Ascending aorta (tissue), 2 donors: ENCODE measurements at regions not wholly inside any gene's neighbourhood (a gene's known extent, or its start where the extent isn't known, plus 50 kb on each side); places are given as distances from the start of the nearest gene placed in this dataset.

Source experiments
- DNase-seq, 2 donors: peaks; one replicate each; pipeline ENCODE4 v3.0.0-alpha.2; 2019; ENCODE audit warnings: low spot score in 2 of 2
- H3K27ac ChIP-seq, 2 donors: fragments of 200-600 bp; sonication (generic); one replicate each; pipeline ENCODE4 v1.5.1; 2016 to 2017; ENCODE audit warnings: mild to moderate bottlenecking in 1 of 2
- H3K27me3 ChIP-seq: fragments of 200-600 bp; sonication (generic); one replicate; pipeline ENCODE4 v1.5.1; 2017
- H3K36me3 ChIP-seq, 2 donors: fragments of 200-600 bp; sonication (generic); one replicate each; pipeline ENCODE4 v1.5.1; 2016
- H3K4me1 ChIP-seq, 2 donors: fragments of 200-600 bp; sonication (generic); one replicate each; pipeline ENCODE4 v1.5.1; 2016 to 2017; ENCODE audit warnings: mild to moderate bottlenecking in 1 of 2
- H3K4me3 ChIP-seq, 2 donors: fragments of 200-600 bp; sonication (generic); one replicate each; pipeline ENCODE4 v1.5.1; 2016 to 2017; ENCODE audit warnings: mild to moderate bottlenecking in 1 of 2
- H3K9me3 ChIP-seq, 2 donors: fragments of 200-600 bp; sonication (generic); one replicate each; pipeline ENCODE4 v1.5.1; 2016
- CTCF ChIP-seq, 3 experiments: fragments of 200-600 bp in 2 of 3; fragments of 450-650 bp in 1 of 3; sonication (generic) in 2 of 3; IDR thresholded peaks; one replicate each; pipeline ENCODE4 v1.5.1; 2016 to 2019; ENCODE audit warnings: antibody characterized with exemption in 3 of 3, mild to moderate bottlenecking in 1 of 3, moderate library complexity in 1 of 3
- intact Hi-C: fragments of 100-400 bp; cut with DNase I; formaldehyde crosslinking; loops from one replicate; pipeline ENCODE4 v1.15.1; 2023

- intact Hi-C loops, result no loop called here
- TF ChIP-seq CTCF (IDR thresholded peaks at IDR 0.05), result no peak
- H3K27ac ChIP-seq, result no peak overlapping the region
- H3K4me3 ChIP-seq, result no peak overlapping the region
- no peaks in the 10 kb centered on the region for H3K36me3 ChIP-seq
- no peaks in the 10 kb centered on the region for H3K9me3 ChIP-seq
- no peaks in the 10 kb centered on the region for H3K27me3 ChIP-seq
- no peak for DNase-seq
- H3K4me1 ChIP-seq, result no peaks in the 10 kb centered on the region
These were observed 91.3 kb downstream of the MAT2B start for GRCh38 chr5:163596608-163597315.

GRCh38 chr5:163604013-163604412 lies 98.6 kb downstream of the MAT2B start:
- no peak for DNase-seq
- no peak for TF ChIP-seq CTCF (IDR thresholded peaks at IDR 0.05)
- no peak overlapping the region for H3K4me3 ChIP-seq
- no peaks in the 10 kb centered on the region for H3K36me3 ChIP-seq
- H3K9me3 ChIP-seq, result no peaks in the 10 kb centered on the region
- intact Hi-C loops, result no loop called here
- no peaks in the 10 kb centered on the region for H3K27me3 ChIP-seq
- H3K27ac ChIP-seq, result no peak overlapping the region
- no peaks in the 10 kb centered on the region for H3K4me1 ChIP-seq

DNA sequence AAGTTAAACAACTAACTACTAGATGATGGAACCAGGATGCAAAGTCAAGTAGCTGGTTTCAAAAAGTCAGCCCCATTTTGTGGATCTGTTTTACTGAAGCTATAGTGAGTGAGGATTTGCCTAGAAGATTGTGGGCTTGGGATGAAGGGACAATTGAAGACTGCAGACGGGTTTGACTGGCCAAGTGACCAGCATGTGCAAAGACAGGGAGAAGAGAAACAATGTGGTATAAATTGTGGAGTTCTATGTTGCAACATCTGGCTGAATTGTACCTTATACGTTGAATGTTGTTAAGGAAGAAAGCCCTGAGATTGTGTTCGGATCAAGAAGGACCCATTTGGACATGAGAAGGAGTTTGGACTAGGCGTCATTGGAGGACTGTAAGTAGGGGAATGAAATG lies 101.8 kb downstream of the MAT2B start:
- no peak for DNase-seq
- Histone ChIP-seq H3K27ac (no peak overlapping the region), H3K36me3 (no peaks in the 10 kb centered on the region), H3K9me3 (no peaks in the 10 kb centered on the region), H3K4me1 (no peaks in the 10 kb centered on the region), H3K4me3 (no peak overlapping the region), H3K27me3 (no peaks in the 10 kb centered on the region)
- TF ChIP-seq CTCF (IDR thresholded peaks at IDR 0.05), result no peak
- intact Hi-C loops, result no loop called here

DNA sequence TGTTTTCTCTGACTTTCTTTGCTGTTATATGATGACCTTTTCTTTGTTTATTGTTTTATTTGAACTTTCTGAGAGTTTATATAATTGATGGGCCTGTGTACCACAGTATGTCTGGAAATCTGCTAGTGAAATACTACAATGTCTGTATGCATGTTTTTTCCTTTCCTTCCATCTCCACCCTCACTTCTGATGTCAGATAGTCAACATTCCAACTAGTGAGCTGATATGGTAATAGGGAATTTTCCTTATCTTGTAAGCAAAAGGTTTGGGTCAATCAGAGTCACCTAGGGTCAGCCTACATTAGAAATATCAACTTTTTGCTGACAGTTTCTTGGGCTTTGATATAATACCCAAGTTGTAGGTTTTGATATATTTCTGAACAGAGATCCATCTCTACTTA lies 103.2 kb downstream of the MAT2B start:
- no peak for DNase-seq
- H3K27me3 ChIP-seq, result no peaks in the 10 kb centered on the region
- H3K4me3 ChIP-seq, result no peak overlapping the region
- intact Hi-C loops, result no loop called here
- H3K4me1 ChIP-seq, result no peaks in the 10 kb centered on the region
- no peak overlapping the region for H3K27ac ChIP-seq
- no peaks in the 10 kb centered on the region for H3K36me3 ChIP-seq
- TF ChIP-seq CTCF (IDR thresholded peaks at IDR 0.05), result no peak
- no peaks in the 10 kb centered on the region for H3K9me3 ChIP-seq

DNA sequence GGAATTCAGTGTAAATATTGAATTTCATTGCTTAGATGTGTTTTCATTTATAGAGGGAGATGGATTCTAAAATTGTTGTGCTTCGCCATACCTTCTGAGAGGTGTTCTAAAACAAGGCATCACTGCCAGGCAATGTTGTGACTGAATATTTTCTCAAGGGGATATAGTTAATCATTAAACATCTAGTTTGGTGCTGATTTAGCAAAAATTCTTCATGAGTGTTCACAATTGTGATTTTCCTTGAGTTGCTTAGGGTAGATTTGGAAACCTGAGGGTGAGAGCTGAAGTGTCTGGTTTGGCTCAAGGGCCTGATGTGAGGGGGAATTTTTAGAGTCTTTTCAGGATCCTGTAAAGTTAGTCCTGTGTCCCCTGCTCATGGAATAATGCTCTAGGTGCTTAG lies 104.5 kb downstream of the MAT2B start:
- no peak for DNase-seq
- Histone ChIP-seq H3K4me1 (no peaks in the 10 kb centered on the region), H3K27me3 (no peaks in the 10 kb centered on the region), H3K27ac (no peak overlapping the region), H3K9me3 (no peaks in the 10 kb centered on the region), H3K4me3 (no peak overlapping the region), H3K36me3 (no peaks in the 10 kb centered on the region)
- TF ChIP-seq CTCF (IDR thresholded peaks at IDR 0.05), result no peak
- intact Hi-C loops, result no loop called here
